Cerebellar cortex (tissue), 1 donor: ENCODE measurements at regions not wholly inside any gene's neighbourhood (a gene's known extent, or its start where the extent isn't known, plus 50 kb on each side); places are given as distances from the start of the nearest gene placed in this dataset.
"Not testable (repeated sequence)": the region's sequence is repeated elsewhere in the genome, so short reads cannot be mapped to it uniquely, and the experiment has no call there.

Experiments used
- DNase-seq: peaks from one replicate; pipeline ENCODE4 v3.0.0-alpha.2; 2015; ENCODE audit warnings: low spot score

DNA sequence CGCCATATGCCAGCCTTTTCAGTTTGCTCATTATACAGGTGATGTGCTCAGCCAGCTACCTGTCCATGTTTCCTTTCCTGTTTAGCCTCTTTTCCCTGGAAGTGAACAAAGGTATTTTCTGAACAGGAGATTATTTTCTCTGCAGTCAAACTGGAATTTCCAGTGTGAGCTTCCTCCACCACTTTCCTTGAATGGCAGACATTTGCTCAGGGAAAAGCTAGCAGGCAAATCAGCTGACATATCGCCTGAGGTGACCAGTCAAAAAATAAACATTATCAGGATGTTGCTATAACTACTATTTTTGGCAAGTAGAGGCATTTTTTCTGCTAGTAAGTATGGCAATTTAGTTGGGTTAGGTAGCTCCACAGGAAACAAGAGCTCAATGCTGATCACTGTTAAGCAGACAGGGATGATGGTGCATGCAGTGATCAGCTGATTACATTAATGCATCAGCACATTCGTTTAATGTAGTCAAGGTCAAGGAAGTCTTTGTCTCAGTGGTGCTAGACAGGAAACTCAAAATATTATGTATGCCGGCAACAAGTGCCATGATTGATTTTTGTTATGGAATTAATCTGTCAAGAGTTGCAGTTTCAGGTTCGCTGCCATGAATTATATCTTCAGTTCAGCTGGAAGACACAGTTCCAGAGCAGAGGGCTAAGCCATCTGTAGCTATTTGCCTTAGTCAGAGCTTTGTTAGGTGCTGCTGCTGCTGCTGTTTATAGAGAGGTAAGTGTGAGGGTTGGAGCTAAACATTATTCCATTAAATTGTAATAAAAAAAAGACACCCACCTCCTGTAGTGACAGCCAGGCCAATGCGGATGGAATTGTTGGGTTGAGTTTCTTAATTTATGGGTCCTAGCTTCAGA is 179.7 kb upstream of the ST6GALNAC5 start:
- DNase-seq, result no peak

- no peak for DNase-seq
These were observed 176.5 kb upstream of the ST6GALNAC5 start for GRCh38 chr1:76690766-76691165.

- no peak for DNase-seq
These were observed 171.7 kb upstream of the ST6GALNAC5 start for GRCh38 chr1:76695535-76695934.

GRCh38 chr1:76697361-76697760 is 169.9 kb upstream of the ST6GALNAC5 start:
- DNase-seq, result no peak

DNA sequence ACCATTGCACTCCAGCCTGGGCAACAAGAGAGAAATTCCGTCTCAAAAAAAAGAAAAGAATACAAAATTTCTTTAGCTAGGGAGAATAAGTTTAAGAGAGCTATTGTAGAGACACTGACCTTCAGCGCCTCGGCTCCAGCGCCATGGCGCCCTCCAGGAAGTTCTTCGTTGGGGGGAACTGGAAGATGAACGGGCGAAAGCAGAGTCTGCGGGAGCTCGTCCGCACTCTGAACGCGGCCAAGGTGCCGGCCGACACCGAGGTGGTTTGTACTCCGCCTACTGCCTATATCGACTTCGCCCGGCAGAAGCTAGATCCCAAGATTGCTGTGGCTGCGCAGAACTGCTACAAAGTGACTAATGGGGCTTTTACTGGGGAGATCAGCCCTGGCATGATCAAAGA is 167.6 kb upstream of the ST6GALNAC5 start:
- not testable (repeated sequence) for DNase-seq

GRCh38 chr1:76700200-76700599 is 167.1 kb upstream of the ST6GALNAC5 start:
- DNase-seq, result not testable (repeated sequence)

DNA sequence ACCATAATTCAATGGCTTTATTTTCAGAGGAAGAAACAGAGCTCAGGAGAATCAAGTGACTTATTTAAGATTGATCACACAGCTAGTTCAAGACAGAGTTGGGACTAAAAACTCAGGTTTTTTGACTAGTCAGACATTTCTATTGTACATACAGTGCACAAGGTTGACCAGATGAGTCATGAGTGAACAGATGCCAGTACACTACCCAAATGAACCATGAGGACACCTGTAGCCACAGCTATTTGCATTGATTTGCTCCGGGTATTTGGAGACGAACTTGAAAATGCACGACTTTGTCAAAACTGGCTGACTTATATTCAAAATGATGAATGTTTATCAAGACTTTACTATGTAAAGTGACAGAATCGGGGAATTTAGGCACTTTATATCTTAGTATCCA is 161.7 kb upstream of the ST6GALNAC5 start:
- DNase-seq, result no peak

- no peak for DNase-seq
These were observed 153.7 kb upstream of the ST6GALNAC5 start for GRCh38 chr1:76713535-76713934.

DNA sequence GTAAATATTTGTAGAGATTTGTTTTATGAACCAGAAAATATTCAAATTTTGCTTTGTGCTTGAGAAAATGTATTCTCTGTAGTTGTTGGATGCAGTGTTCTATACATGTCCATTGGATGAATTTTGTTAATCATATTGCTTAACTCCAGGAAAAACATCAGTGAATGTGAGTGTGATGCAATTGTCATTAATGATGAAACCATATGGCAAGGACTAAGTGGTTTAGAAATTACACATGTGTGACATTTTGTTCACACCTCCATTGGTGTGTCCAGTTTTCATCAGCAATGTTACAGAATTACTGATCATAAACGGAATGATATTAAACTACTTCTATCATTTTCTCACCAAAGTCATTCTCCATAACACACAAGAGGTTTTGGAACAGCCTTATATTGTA is 151.8 kb upstream of the ST6GALNAC5 start:
- no peak for DNase-seq

DNA sequence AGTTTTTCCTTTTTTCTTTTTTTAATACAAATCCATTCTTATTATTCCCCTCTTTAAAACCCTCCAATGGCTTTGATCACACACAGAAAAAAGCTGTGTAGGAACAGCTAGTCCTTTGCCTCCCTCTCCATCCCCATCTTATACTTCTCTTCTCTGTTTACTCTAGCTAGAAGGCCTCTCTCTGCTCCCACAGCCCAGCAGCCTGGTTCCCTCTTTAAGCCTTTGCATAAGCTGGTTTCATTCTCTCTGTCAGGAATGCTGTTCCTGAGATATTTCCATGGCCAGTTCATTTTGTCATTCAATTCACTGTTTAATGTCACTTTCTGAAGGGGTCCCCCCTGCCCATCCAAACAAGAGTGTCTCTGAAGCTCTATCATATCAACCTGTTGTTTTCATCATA is 143.3 kb upstream of the ST6GALNAC5 start:
- no peak for DNase-seq

- DNase-seq, result no peak
These were observed 142.5 kb upstream of the ST6GALNAC5 start for GRCh38 chr1:76724816-76725215.

DNA sequence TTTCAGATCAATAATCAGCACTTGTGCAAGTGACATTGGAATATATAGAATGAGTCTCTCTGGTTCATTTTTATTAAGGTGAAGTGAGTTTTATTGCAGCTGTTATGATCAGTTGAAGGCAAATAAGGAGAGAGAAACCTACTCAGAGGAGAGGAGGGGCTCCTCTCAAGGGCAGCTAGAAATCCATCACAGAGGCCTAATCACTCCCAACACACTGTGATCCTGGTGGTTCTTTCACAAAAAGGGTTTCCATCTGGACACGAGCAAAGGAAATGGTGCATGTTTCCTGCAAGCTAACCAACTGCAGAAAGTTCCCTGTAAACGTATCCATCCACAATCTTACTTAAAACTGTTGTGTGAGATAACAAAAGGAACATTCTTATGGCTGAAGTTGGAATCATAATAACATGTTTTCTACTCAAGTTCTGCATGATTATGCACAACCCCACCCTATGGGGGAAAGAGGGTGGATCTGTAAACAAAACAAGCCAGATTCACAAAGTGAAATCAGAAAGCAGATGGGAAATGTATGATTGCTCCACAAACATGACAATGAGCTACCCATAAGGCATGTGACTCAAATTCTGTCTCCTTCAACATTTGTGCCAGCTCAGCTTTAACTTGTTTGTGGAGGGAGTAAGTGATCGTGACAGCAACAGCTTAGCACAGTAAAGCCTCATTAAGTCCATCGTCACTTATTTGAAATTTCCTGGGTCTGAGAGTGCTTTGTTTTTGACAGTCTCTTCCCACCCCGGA is 141.2 kb upstream of the ST6GALNAC5 start:
- DNase-seq, result no peak

DNA sequence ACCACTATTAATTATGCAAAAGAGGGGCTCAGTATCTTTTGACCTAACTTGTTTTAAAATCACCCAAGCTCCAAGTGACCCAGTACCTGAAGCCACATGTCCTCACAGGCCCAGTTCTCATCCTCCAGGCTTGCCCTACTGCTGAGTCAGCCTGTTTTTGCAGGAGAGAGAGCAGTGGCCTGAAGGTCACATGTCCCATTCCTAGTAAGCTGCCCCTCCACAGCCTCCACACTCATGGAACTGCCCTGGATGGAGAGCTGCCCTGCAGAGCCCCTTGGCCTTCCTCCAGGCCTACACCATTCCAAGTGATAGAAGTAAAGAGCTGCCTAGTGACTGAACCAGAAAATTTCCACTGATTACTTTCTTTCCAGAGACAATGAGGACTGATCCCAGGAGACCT is 139.8 kb upstream of the ST6GALNAC5 start:
- no peak for DNase-seq

DNA sequence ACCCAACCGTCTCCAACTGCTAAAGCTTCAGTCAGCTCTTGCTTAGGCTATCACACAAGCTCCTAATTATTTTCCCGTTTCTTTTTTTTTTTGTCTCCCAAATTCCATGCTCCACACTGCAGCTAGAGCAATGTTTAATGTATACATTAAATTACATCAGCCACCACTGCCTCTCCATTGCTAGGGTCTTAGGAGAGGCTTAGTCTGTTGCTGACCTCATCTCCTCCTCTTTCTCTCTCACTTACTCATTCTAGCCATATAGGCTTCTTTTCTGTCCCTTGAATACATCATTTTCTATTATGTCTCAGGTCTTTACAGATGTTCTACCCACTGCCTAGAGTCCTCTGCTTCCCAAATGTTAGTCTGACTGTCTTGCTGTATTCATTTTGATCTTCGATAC is 138.1 kb upstream of the ST6GALNAC5 start:
- DNase-seq, result no peak

- DNase-seq, result no peak
These were observed 137.3 kb upstream of the ST6GALNAC5 start for GRCh38 chr1:76730027-76730426.

DNA sequence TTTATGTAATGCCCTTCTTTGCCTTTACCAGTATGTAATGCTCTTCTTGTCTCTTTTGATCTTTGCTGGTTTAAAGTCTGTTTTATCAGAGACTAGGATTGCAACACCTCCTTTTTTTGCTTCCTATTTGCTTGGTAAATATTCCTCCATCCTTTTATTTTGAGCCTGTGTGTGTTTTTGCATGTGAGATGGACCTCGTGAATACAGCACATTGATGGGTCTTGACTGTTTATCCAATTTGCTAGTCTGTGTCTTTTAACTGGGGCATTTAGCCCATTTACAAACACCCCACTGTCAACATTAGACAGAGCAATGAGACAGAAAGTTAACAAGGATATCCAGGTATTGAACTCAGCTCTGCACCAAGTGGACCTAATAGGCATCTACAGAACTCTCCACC is 128.9 kb upstream of the ST6GALNAC5 start:
- not testable (repeated sequence) for DNase-seq

GRCh38 chr1:76740956-76741355 is 126.3 kb upstream of the ST6GALNAC5 start:
- not testable (repeated sequence) for DNase-seq

DNA sequence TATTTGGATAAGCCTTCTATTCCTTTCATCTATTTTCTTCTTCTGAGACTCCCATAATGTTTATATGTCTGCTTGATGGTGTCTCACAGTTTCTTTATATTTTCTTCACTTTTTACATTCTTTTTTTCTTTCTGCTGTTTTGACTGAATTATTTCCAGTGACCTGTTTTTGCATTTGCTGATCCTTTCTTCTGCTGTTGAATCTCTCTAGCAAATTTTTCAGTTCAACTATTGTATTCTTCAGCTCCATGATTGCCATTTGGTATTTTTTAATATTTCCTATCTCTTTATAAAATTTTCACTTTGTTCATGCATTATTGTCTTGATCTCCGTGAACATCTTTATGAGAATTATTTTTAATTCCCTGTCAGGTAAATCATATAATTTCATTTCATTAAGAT is 122.3 kb upstream of the ST6GALNAC5 start:
- no peak for DNase-seq

DNA sequence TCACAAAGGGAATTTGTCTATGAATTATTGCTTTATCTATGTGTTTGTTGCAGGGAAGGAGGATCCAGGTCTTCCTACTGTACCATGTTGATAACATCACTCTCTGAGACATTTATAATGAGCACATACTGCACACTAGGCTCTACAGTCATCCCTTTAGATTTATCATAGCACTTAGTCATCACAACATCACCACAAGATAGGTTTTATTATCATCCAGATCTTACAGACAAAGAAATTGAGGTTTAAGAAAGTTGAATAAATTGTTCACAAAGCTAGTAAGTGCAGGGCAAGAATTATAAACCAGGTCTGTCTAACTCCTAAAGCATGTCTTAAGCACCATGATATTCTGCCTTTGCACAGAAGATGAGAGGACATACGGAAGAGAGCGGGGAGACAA is 121.1 kb upstream of the ST6GALNAC5 start:
- no peak for DNase-seq

DNA sequence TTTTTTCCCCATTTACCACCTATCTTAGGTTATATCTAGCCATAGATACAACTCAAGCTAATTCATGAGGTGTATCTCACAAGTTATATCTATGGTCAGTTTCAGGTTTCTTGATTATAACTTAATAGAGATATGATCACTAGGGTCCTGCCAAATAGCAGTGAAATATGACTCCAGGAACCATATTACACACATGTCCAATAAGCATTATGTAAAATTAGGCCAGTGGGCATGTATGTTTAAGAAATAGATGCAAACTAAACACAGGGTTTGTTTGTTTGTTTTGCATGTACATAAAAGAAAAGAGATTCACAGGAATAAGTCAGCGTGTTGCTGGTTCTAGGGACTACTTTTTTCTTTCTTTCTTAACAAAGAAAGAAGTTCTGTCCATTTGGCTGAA is 112.5 kb upstream of the ST6GALNAC5 start:
- DNase-seq, result no peak

- no peak for DNase-seq
These were observed 108.0 kb upstream of the ST6GALNAC5 start for GRCh38 chr1:76759171-76759860.

GRCh38 chr1:76759950-76760349 is 107.3 kb upstream of the ST6GALNAC5 start:
- no peak for DNase-seq

DNA sequence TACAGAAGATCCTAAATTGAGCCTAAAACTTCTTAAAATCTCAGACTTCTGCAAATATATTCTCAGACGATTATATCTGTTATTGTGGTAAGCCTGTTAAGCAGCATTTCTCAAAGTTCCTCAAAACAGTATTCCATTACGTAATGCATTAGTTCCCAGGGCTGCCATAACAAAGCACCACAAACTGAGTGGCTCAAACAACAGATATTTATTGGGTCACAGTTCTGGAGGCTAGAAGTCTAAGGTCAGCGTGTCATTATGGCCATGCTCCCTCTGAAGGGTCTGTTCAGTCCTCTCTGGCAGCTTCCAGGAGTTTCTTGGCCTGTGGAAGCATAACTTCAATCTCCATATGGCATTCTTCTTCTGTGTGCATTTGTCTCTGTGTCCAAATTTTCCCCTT is 103.5 kb upstream of the ST6GALNAC5 start:
- DNase-seq, result no peak
